ENCODE measurements at regions not wholly inside any gene's neighbourhood (a gene's known extent, or its start where the extent isn't known, plus 50 kb on each side); places are given as distances from the start of the nearest gene placed in this dataset.

GRCh38 chr10:114877301-114877644 lies 55.7 kb downstream of the FHIP2A start:
- TF ChIP-seq CTCF (IDR thresholded peaks at IDR 0.05) (peak; percentile 26), ZFX (IDR thresholded peaks at IDR 0.05; ENCODE audit: borderline replicate concordance) (no peak)
